GM23248 (cell line): ENCODE measurements at regions not wholly inside any gene's neighbourhood (a gene's known extent, or its start where the extent isn't known, plus 50 kb on each side); places are given as distances from the start of the nearest gene placed in this dataset.

ENCODE experiments used
- DNase-seq: peaks from one replicate; pipeline ENCODE4 v3.0.0-alpha.2; 2015
- H2AFZ ChIP-seq: fragments of 200-600 bp; sonication (generic); 2 replicates; pipeline ENCODE4 v1.6.1; 2016; ENCODE audit warnings: antibody characterized with exemption
- H3F3A ChIP-seq: fragments of 200-600 bp; sonication (generic); 2 replicates; pipeline ENCODE4 v1.6.1; 2016; ENCODE audit warnings: mild to moderate bottlenecking, antibody characterized with exemption, mixed run types; ENCODE audit not compliant: insufficient read depth
- H3K27ac ChIP-seq: fragments of 200-600 bp; sonication (generic); 2 replicates; pipeline ENCODE4 v1.5.1; 2016; ENCODE audit warnings: mild to moderate bottlenecking
- H3K27me3 ChIP-seq: fragments of 200-600 bp; sonication (generic); replicated peaks from 2 replicates; pipeline ENCODE4 v1.6.1; 2016; ENCODE audit warnings: mild to moderate bottlenecking; ENCODE audit not compliant: insufficient read depth
- H3K36me3 ChIP-seq: fragments of 200-600 bp; sonication (generic); 2 replicates; pipeline ENCODE4 v1.6.1; 2016; ENCODE audit warnings: low read depth, mild to moderate bottlenecking
- H3K4me1 ChIP-seq: fragments of 200-600 bp; sonication (generic); 2 replicates; pipeline ENCODE4 v1.6.1; 2016; ENCODE audit warnings: mild to moderate bottlenecking; ENCODE audit not compliant: insufficient read depth
- H3K4me2 ChIP-seq: fragments of 200-600 bp; sonication (generic); one replicate; pipeline ENCODE4 v1.6.1; 2016; ENCODE audit warnings: mild to moderate bottlenecking; ENCODE audit not compliant: unreplicated experiment
- H3K4me3 ChIP-seq: fragments of 200-600 bp; sonication (generic); 2 replicates; pipeline ENCODE4 v1.5.1; 2016; ENCODE audit warnings: mild to moderate bottlenecking
- H3K79me2 ChIP-seq: fragments of 200-600 bp; sonication (generic); 2 replicates; pipeline ENCODE4 v1.6.1; 2016; ENCODE audit warnings: mild to moderate bottlenecking; ENCODE audit not compliant: insufficient read depth
- H3K9ac ChIP-seq: fragments of 200-600 bp; sonication (generic); 2 replicates; pipeline ENCODE4 v1.6.1; 2016; ENCODE audit warnings: mild to moderate bottlenecking
- H3K9me2 ChIP-seq: fragments of 200-600 bp; sonication (generic); 2 replicates; pipeline ENCODE4 v1.6.1; 2016; ENCODE audit warnings: mixed run types, mild to moderate bottlenecking, moderate library complexity; ENCODE audit not compliant: insufficient read depth
- H3K9me3 ChIP-seq: fragments of 200-600 bp; sonication (generic); one replicate; pipeline ENCODE4 v1.6.1; 2017; ENCODE audit warnings: low read depth
- H4K20me1 ChIP-seq: fragments of 200-600 bp; sonication (generic); 2 replicates; pipeline ENCODE4 v1.6.0; 2016; ENCODE audit not compliant: insufficient read depth
- EZH2 ChIP-seq: fragments of 200-600 bp; sonication (generic); IDR thresholded peaks from 2 replicates; pipeline ENCODE4 v1.6.1; 2018; ENCODE audit warnings: antibody characterized with exemption, mild to moderate bottlenecking; ENCODE audit not compliant: insufficient read depth, poor library complexity, severe bottlenecking
- EZH2phosphoT487 ChIP-seq: fragments of 200-600 bp; sonication (generic); IDR thresholded peaks from 2 replicates; pipeline ENCODE4 v1.6.1; 2018; ENCODE audit warnings: antibody characterized with exemption, moderate library complexity, mild to moderate bottlenecking, low read depth; ENCODE audit not compliant: insufficient read depth
- WGBS, 2 experiments: methylation state at CpG; one replicate each; pipeline ENCODE4 v1.1.6; 2015 to 2017; ENCODE audit warnings: low lambda C conversion rate in 2 of 2, low coverage in 1 of 2; ENCODE audit errors: missing lambda C conversion rate in 2 of 2; 5-methylcytosine and 5-hydroxymethylcytosine counted together
- in situ Hi-C: fragments of 300-500 bp; cut with MboI; formaldehyde crosslinking; loops from 2 replicates; pipeline ENCODE4 v1.15.0; 2020

- 32 to 33% methylated on average over 2 of the region's 2 CpGs for WGBS, 2 experiments
- Histone ChIP-seq H3K4me2 (no peak overlapping the region), H3K4me3 (no peak overlapping the region), H3K27ac (no peak overlapping the region), H2AFZ (peak overlapping the region; percentile 47; the same call in 1 of the 2 replicates), H3K27me3 (no peaks in the 10 kb centered on the region), H3F3A (no peaks in the 10 kb centered on the region), H3K9me3 (no peaks in the 10 kb centered on the region), H3K4me1 (no peaks in the 10 kb centered on the region; the same call in 1 of the 2 replicates), H3K9ac (no peak overlapping the region), H3K9me2 (no peaks in the 10 kb centered on the region), H3K36me3 (no peaks in the 10 kb centered on the region), H4K20me1 (no peaks in the 10 kb centered on the region), H3K79me2 (no peaks in the 10 kb centered on the region)
- peak; percentile 43 for DNase-seq
- no peak for TF ChIP-seq EZH2
- TF ChIP-seq EZH2phosphoT487, result no peak
- in situ Hi-C loops, result no loop called here
Observed at GRCh38 chr13:74715718-74716117, 581.5 kb upstream of the KLF12 start.

DNA sequence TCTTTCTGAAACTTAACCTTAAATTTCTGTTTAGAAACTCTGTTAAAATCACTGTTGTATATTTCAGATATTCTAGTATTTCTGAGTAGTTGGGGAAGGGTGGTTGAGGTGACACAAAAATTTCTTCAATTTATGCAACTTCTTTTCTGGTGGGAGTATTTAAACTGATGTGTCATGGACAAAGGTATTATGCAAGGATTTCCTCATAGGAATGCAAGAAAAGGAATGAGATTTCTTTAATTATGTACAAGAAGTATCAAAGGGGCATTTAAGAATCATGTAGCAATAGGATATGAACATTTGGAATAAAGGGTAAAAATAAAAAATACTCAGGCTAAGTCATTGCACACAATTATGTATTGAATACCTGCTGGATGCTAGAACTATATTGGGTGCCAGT, 575.8 kb upstream of the KLF12 start:
- Histone ChIP-seq H3K36me3 (no peaks in the 10 kb centered on the region), H3K27ac (no peak overlapping the region), H2AFZ (peak overlapping the region; percentile 29; the same call in 1 of the 2 replicates), H3K9me2 (0 out of 2 replicates have a peak, but pooled peaks cover 2% of the 10 kb centered on the region), H3K9me3 (no peaks in the 10 kb centered on the region), H3F3A (peaks cover 9% of the 10 kb centered on the region), H3K27me3 (no peaks in the 10 kb centered on the region), H3K4me3 (no peak overlapping the region), H4K20me1 (no peaks in the 10 kb centered on the region), H3K9ac (no peak overlapping the region), H3K4me2 (peak overlapping the region; percentile 41), H3K4me1 (peaks cover 13% of the 10 kb centered on the region), H3K79me2 (no peaks in the 10 kb centered on the region)
- in situ Hi-C loops, result no loop called here
- DNase-seq, result peak; percentile 70
- TF ChIP-seq EZH2 (no peak), EZH2phosphoT487 (no peak)

DNA sequence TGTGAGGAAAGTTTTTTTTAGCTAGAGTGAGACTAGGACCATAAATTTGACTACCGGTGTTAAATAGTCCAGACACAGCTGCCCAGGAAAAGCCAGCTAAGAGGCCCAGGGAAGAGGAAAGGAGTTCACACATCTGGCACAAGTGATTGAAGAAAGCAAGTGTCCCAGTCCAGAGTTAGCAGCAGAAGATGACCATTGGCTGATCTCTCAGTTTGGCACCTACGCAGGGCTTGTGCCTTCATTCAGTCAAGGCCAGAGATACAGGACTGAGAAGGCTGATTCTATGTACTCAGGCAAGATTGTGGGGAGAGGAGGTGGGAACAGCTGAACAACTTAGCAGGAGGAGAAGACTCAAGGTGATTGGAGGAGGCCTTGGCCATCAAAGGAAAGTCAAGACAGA, 575.0 kb upstream of the KLF12 start:
- H4K20me1 ChIP-seq, result no peaks in the 10 kb centered on the region
- no peak for DNase-seq
- H3K9me2 ChIP-seq, result 0 out of 2 replicates have a peak, but pooled peaks cover 2% of the 10 kb centered on the region
- in situ Hi-C loops, result no loop called here
- no peak overlapping the region for H3K9ac ChIP-seq
- WGBS, 2 experiments, result 80 to 81% methylated on average over 2 of the region's 2 CpGs
- H3K79me2 ChIP-seq, result no peaks in the 10 kb centered on the region
- no peak overlapping the region for H3K4me3 ChIP-seq
- no peaks in the 10 kb centered on the region for H3K36me3 ChIP-seq
- peaks cover 13% of the 10 kb centered on the region for H3K4me1 ChIP-seq
- no peak overlapping the region for H3K27ac ChIP-seq
- peaks cover 9% of the 10 kb centered on the region for H3F3A ChIP-seq
- no peaks in the 10 kb centered on the region for H3K9me3 ChIP-seq
- no peak overlapping the region for H3K4me2 ChIP-seq
- no peaks in the 10 kb centered on the region for H3K27me3 ChIP-seq
- H2AFZ ChIP-seq, result peak overlapping the region; percentile 29; the same call in 1 of the 2 replicates
- TF ChIP-seq EZH2 (no peak), EZH2phosphoT487 (no peak)

DNA sequence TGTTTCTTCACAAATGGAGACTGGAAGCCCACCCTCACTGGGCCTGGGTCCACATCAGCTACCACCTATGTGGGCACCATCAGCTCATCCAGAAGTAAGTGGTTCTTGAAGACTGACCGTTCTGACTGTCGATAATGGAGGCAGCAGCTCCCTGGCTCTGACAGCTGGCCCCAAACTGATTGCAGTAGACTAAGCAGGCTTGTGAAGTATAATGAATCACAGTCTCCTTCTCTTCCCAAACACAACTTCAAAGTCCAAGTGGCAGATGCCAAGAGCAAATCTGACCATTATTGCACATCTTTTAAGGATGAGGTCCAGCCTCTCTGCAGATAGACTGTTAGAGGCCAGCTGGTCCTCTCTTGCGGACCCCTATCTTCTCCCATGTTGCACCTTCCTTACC, 574.4 kb upstream of the KLF12 start:
- in situ Hi-C loops, result no loop called here
- no peak overlapping the region for H3K27ac ChIP-seq
- no peak overlapping the region for H3K4me3 ChIP-seq
- H3K9me2 ChIP-seq, result 0 out of 2 replicates have a peak, but pooled peaks cover 2% of the 10 kb centered on the region
- WGBS, 2 experiments, result 45 to 47% methylated on average over 3 of the region's 3 CpGs
- no peaks in the 10 kb centered on the region for H3K27me3 ChIP-seq
- H2AFZ ChIP-seq, result no peak overlapping the region
- H3K36me3 ChIP-seq, result no peaks in the 10 kb centered on the region
- H3F3A ChIP-seq, result peaks cover 9% of the 10 kb centered on the region
- no peak overlapping the region for H3K4me2 ChIP-seq
- peaks cover 13% of the 10 kb centered on the region for H3K4me1 ChIP-seq
- peak; percentile 23 for DNase-seq
- TF ChIP-seq EZH2phosphoT487, result no peak
- no peak for TF ChIP-seq EZH2
- H4K20me1 ChIP-seq, result no peaks in the 10 kb centered on the region
- H3K79me2 ChIP-seq, result no peaks in the 10 kb centered on the region
- no peaks in the 10 kb centered on the region for H3K9me3 ChIP-seq
- no peak overlapping the region for H3K9ac ChIP-seq

DNA sequence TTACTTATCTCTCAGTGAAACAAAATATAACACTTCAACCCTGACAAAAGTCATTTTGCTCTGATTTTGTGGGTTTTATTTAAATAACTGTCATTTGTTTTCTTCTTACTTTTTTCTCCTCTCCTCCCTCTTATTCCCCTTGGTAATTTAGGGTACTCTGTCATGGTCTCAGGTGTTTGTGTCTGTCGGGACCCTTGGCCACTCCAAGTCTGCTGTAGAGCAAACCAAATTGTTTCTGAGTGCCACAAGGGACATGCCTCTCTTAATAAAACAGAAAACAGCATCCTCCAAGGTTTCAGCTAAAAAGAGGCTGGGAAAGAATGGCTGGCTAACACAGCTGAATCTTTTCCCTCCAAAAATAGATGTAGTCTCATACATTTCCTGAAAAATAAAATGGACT, 573.1 kb upstream of the KLF12 start:
- 43 to 57% methylated on average over 1 of the region's 1 CpG for WGBS, 2 experiments

More for the DNA sequence above, 573.1 kb upstream of the KLF12 start:
- Histone ChIP-seq H3K4me3 (no peak overlapping the region), H3K27me3 (no peaks in the 10 kb centered on the region), H3K36me3 (no peaks in the 10 kb centered on the region), H3K4me2 (no peak overlapping the region), H3K9ac (no peak overlapping the region), H3K27ac (no peak overlapping the region), H3F3A (peaks cover 9% of the 10 kb centered on the region), H3K9me2 (0 out of 2 replicates have a peak, but pooled peaks cover 2% of the 10 kb centered on the region), H3K79me2 (no peaks in the 10 kb centered on the region), H2AFZ (no peak overlapping the region), H3K4me1 (peaks cover 13% of the 10 kb centered on the region), H3K9me3 (no peaks in the 10 kb centered on the region), H4K20me1 (no peaks in the 10 kb centered on the region)
- DNase-seq, result no peak
- in situ Hi-C loops, result no loop called here
- TF ChIP-seq EZH2, result no peak
- no peak for TF ChIP-seq EZH2phosphoT487
